Ishikawa (cell line): ENCODE measurements at regions not wholly inside any gene's neighbourhood (a gene's known extent, or its start where the extent isn't known, plus 50 kb on each side); places are given as distances from the start of the nearest gene placed in this dataset.

ENCODE experiments used
- CEBPB ChIP-seq: IDR thresholded peaks from 2 replicates; pipeline ENCODE4 v1.6.1; 2012
- CREB1 ChIP-seq: IDR thresholded peaks from 2 replicates; pipeline ENCODE4 v1.6.1; 2012; ENCODE audit warnings: low read depth
- EP300 ChIP-seq: IDR thresholded peaks from 2 replicates; pipeline ENCODE4 v1.6.1; 2012; ENCODE audit warnings: borderline replicate concordance
- TAF1 ChIP-seq: IDR thresholded peaks from 2 replicates; pipeline ENCODE4 v1.6.1; 2012; ENCODE audit warnings: low read depth, mild to moderate bottlenecking
- TCF12 ChIP-seq: IDR thresholded peaks from 2 replicates; pipeline ENCODE4 v1.6.1; 2012; ENCODE audit warnings: low read depth
- TEAD4 ChIP-seq: IDR thresholded peaks from 2 replicates; pipeline ENCODE4 v1.6.1; 2012
- ZBTB7A ChIP-seq: IDR thresholded peaks from 2 replicates; pipeline ENCODE4 v1.6.1; 2012; ENCODE audit warnings: low read depth
- TF ChIP-seq, protein P1 (sequence below): IDR thresholded peaks from 2 replicates; pipeline ENCODE4 v1.6.1; 2012
- TF ChIP-seq, protein P2 (sequence below): IDR thresholded peaks from 2 replicates; pipeline ENCODE4 v1.6.1; 2012; ENCODE audit warnings: low read depth, mild to moderate bottlenecking
- TF ChIP-seq, protein P3 (sequence below): IDR thresholded peaks from 2 replicates; pipeline ENCODE4 v1.6.1; 2012

DNA sequence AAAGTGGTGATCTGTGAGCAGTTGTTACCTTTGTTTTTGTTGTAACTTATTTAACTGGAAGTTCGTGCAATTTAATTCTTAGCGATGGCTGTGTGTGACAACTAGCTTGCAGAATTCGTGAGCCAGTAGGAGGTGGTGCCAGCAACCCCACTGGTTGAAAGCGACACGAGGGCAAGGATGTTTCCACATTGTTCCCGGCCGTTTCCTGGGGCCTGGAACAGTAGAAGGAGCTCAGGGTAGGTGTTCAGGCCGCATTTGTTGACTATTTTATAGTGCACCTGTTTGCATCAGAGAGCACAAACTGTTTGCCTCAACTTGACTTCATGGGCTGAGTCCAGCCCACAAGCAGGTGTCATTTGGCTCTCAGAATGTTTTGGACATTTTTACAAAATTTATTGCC is 112.1 kb upstream of the PTPN1 start:
- TF ChIP-seq, protein P1, sequence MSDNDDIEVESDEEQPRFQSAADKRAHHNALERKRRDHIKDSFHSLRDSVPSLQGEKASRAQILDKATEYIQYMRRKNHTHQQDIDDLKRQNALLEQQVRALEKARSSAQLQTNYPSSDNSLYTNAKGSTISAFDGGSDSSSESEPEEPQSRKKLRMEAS = no peak
- TF ChIP-seq EP300 = no peak
- no peak for TF ChIP-seq TEAD4
- TF ChIP-seq, protein P2, sequence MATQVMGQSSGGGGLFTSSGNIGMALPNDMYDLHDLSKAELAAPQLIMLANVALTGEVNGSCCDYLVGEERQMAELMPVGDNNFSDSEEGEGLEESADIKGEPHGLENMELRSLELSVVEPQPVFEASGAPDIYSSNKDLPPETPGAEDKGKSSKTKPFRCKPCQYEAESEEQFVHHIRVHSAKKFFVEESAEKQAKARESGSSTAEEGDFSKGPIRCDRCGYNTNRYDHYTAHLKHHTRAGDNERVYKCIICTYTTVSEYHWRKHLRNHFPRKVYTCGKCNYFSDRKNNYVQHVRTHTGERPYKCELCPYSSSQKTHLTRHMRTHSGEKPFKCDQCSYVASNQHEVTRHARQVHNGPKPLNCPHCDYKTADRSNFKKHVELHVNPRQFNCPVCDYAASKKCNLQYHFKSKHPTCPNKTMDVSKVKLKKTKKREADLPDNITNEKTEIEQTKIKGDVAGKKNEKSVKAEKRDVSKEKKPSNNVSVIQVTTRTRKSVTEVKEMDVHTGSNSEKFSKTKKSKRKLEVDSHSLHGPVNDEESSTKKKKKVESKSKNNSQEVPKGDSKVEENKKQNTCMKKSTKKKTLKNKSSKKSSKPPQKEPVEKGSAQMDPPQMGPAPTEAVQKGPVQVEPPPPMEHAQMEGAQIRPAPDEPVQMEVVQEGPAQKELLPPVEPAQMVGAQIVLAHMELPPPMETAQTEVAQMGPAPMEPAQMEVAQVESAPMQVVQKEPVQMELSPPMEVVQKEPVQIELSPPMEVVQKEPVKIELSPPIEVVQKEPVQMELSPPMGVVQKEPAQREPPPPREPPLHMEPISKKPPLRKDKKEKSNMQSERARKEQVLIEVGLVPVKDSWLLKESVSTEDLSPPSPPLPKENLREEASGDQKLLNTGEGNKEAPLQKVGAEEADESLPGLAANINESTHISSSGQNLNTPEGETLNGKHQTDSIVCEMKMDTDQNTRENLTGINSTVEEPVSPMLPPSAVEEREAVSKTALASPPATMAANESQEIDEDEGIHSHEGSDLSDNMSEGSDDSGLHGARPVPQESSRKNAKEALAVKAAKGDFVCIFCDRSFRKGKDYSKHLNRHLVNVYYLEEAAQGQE = no peak
- TF ChIP-seq CEBPB = no peak
- TF ChIP-seq CREB1 = no peak
- TF ChIP-seq TCF12 = no peak
- no peak for TF ChIP-seq TAF1
- TF ChIP-seq, protein P3, sequence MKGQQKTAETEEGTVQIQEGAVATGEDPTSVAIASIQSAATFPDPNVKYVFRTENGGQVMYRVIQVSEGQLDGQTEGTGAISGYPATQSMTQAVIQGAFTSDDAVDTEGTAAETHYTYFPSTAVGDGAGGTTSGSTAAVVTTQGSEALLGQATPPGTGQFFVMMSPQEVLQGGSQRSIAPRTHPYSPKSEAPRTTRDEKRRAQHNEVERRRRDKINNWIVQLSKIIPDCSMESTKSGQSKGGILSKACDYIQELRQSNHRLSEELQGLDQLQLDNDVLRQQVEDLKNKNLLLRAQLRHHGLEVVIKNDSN = no peak
- TF ChIP-seq ZBTB7A = no peak
